HG03139 (cell line): ENCODE measurements at regions not wholly inside any gene's neighbourhood (a gene's known extent, or its start where the extent isn't known, plus 50 kb on each side); places are given as distances from the start of the nearest gene placed in this dataset.

Source experiments
- ATAC-seq: cut with Tn5 transposase; IDR thresholded peaks from one replicate; pipeline ENCODE4 v1.9.1; 2021; ENCODE audit not compliant: unreplicated experiment

GRCh38 chr5:107266100-107266499 is 404.6 kb downstream of the EFNA5 start:
- no peak for ATAC-seq

GRCh38 chr5:107265193-107265592 is 405.5 kb downstream of the EFNA5 start:
- no peak for ATAC-seq

- peak; percentile 85 for ATAC-seq
These were observed 407.2 kb downstream of the EFNA5 start for GRCh38 chr5:107263387-107264018.

- ATAC-seq, result no peak
These were observed 412.7 kb downstream of the EFNA5 start for GRCh38 chr5:107257885-107258520.

- no peak for ATAC-seq
These were observed 415.9 kb downstream of the EFNA5 start for GRCh38 chr5:107254902-107255234.

GRCh38 chr5:107254214-107254901 is 416.4 kb downstream of the EFNA5 start:
- ATAC-seq, result no peak

- no peak for ATAC-seq
These were observed 417.5 kb downstream of the EFNA5 start for GRCh38 chr5:107253246-107253645.

- no peak for ATAC-seq
These were observed 419.6 kb downstream of the EFNA5 start for GRCh38 chr5:107251151-107251550.

- no peak for ATAC-seq
These were observed 422.6 kb downstream of the EFNA5 start for GRCh38 chr5:107248066-107248695.

- ATAC-seq, result no peak
These were observed 423.3 kb downstream of the EFNA5 start for GRCh38 chr5:107247427-107247826.

- ATAC-seq, result no peak
These were observed 427.5 kb downstream of the EFNA5 start for GRCh38 chr5:107243220-107243579.

- no peak for ATAC-seq
These were observed 428.1 kb downstream of the EFNA5 start for GRCh38 chr5:107242411-107243219.

- ATAC-seq, result no peak
These were observed 428.9 kb downstream of the EFNA5 start for GRCh38 chr5:107241841-107242240.

GRCh38 chr5:107235167-107235566 is 435.6 kb downstream of the EFNA5 start:
- no peak for ATAC-seq

- no peak for ATAC-seq
These were observed 437.9 kb downstream of the EFNA5 start for GRCh38 chr5:107232788-107233187.

GRCh38 chr5:107232293-107232692 is 438.4 kb downstream of the EFNA5 start:
- ATAC-seq, result no peak

- no peak for ATAC-seq
These were observed 439.5 kb downstream of the EFNA5 start for GRCh38 chr5:107231191-107231590.

GRCh38 chr5:107230367-107230766 is 440.4 kb downstream of the EFNA5 start:
- ATAC-seq, result no peak

- ATAC-seq, result no peak
These were observed 442.5 kb downstream of the EFNA5 start for GRCh38 chr5:107228226-107228625.

GRCh38 chr5:107224272-107224671 is 446.5 kb downstream of the EFNA5 start:
- ATAC-seq, result no peak

- no peak for ATAC-seq
These were observed 447.7 kb downstream of the EFNA5 start for GRCh38 chr5:107223066-107223465.
